Neural cell (in vitro differentiated cells): ENCODE measurements at regions not wholly inside any gene's neighbourhood (a gene's known extent, or its start where the extent isn't known, plus 50 kb on each side); places are given as distances from the start of the nearest gene placed in this dataset.

Source experiments
- H2AFZ ChIP-seq: fragments of 200-600, 300-800 bp; sonication (generic), shearing (Covaris generic); 2 replicates; pipeline ENCODE4 v1.6.0; 2014; ENCODE audit warnings: low read depth, mild to moderate bottlenecking, antibody characterized with exemption, low read length, moderate library complexity
- H3F3A ChIP-seq: fragments of 200-600 bp; shearing (Covaris generic); 2 replicates; pipeline ENCODE4 v1.6.1; 2016; ENCODE audit warnings: mild to moderate bottlenecking, moderate library complexity, mixed read lengths, antibody characterized with exemption, low read length; ENCODE audit not compliant: insufficient read depth, poor library complexity, severe bottlenecking
- H3K27ac ChIP-seq: fragments of 200-600, 300-800 bp; sonication (generic), shearing (Covaris generic); 2 replicates; pipeline ENCODE4 v1.5.1; 2014; ENCODE audit warnings: mild to moderate bottlenecking, low read length, moderate library complexity
- H3K27me3 ChIP-seq: fragments of 300-800, 200-600 bp; sonication (generic), shearing (Covaris generic); 2 replicates; pipeline ENCODE4 v1.6.0; 2014; ENCODE audit warnings: mild to moderate bottlenecking, low read depth, low read length, moderate library complexity; ENCODE audit not compliant: insufficient read depth
- H3K36me3 ChIP-seq: fragments of 300-800, 200-600 bp; sonication (generic), shearing (Covaris generic); 2 replicates; pipeline ENCODE4 v1.5.1; 2014; ENCODE audit warnings: mild to moderate bottlenecking, antibody characterized with exemption, low read length, moderate library complexity; ENCODE audit not compliant: insufficient read depth
- H3K4me2 ChIP-seq: fragments of 300-800, 200-600 bp; sonication (generic), shearing (Covaris generic); 2 replicates; pipeline ENCODE4 v1.6.0; 2014; ENCODE audit warnings: mild to moderate bottlenecking, low read length
- H3K4me3 ChIP-seq: fragments of 300-800, 200-600 bp; sonication (generic), shearing (Covaris generic); 2 replicates; pipeline ENCODE4 v1.5.1; 2014; ENCODE audit warnings: mild to moderate bottlenecking, low read length, moderate library complexity
- H3K79me2 ChIP-seq: fragments of 200-600 bp; shearing (Covaris generic); replicated peaks from 2 replicates; pipeline ENCODE4 v1.6.0; 2014; ENCODE audit warnings: mild to moderate bottlenecking, low read length, moderate library complexity; ENCODE audit not compliant: insufficient read depth
- H3K9ac ChIP-seq: fragments of 300-800, 200-600 bp; sonication (generic), shearing (Covaris generic); 2 replicates; pipeline ENCODE4 v1.6.1; 2016; ENCODE audit warnings: mild to moderate bottlenecking, low read length, mixed read lengths
- H3K9me2 ChIP-seq: fragments of 200-600 bp; shearing (Covaris generic); 2 replicates; pipeline ENCODE4 v1.6.1; 2016; ENCODE audit warnings: mild to moderate bottlenecking, low read length, mixed read lengths; ENCODE audit not compliant: insufficient read depth
- H3K9me3 ChIP-seq: fragments of 200-600, 300-800 bp; sonication (generic), shearing (Covaris generic); 2 replicates; pipeline ENCODE4 v1.6.1; 2016; ENCODE audit warnings: mild to moderate bottlenecking, mixed run types, low read length, moderate library complexity, mixed read lengths
- H4K20me1 ChIP-seq: fragments of 200-600 bp; shearing (Covaris generic); 2 replicates; pipeline ENCODE4 v1.6.1; 2016; ENCODE audit warnings: mild to moderate bottlenecking, mixed run types; ENCODE audit not compliant: insufficient read depth
- EP300 ChIP-seq: fragments of 450-650 bp; conservative IDR thresholded peaks from 2 replicates; pipeline ENCODE4 v1.6.1; 2014; ENCODE audit warnings: antibody characterized with exemption, mild to moderate bottlenecking, moderate library complexity; ENCODE audit not compliant: poor library complexity, severe bottlenecking
- EZH2 ChIP-seq: fragments of 200-600, 300-800 bp; shearing (Covaris generic), sonication (generic); IDR thresholded peaks from 2 replicates; pipeline ENCODE4 v1.6.1; 2014; ENCODE audit warnings: antibody characterized with exemption, low read length, borderline replicate concordance, mild to moderate bottlenecking; ENCODE audit not compliant: insufficient read depth, poor library complexity, severe bottlenecking
- MXI1 ChIP-seq: fragments of 450-650 bp; conservative IDR thresholded peaks from 2 replicates; pipeline ENCODE4 v1.6.1; 2014; ENCODE audit warnings: antibody characterized with exemption, mild to moderate bottlenecking; ENCODE audit not compliant: poor library complexity, severe bottlenecking
- POLR2AphosphoS5 ChIP-seq: IDR thresholded peaks from 2 replicates; pipeline ENCODE4 v1.6.1; 2012
- RAD21 ChIP-seq: fragments of 450-650 bp; conservative IDR thresholded peaks from 2 replicates; pipeline ENCODE4 v1.6.1; 2014; ENCODE audit warnings: antibody characterized with exemption, mild to moderate bottlenecking, moderate library complexity
- SMC3 ChIP-seq: fragments of 450-650 bp; conservative IDR thresholded peaks from 2 replicates; pipeline ENCODE4 v1.6.1; 2014; ENCODE audit warnings: antibody characterized with exemption, mild to moderate bottlenecking, moderate library complexity; ENCODE audit not compliant: poor library complexity
- TAF1 ChIP-seq: IDR thresholded peaks from 2 replicates; pipeline ENCODE4 v1.6.1; 2012; ENCODE audit warnings: low read depth
- TF ChIP-seq, protein P1 (sequence below): fragments of 450-650 bp; IDR thresholded peaks from 2 replicates; pipeline ENCODE4 v1.5.1; 2014; ENCODE audit warnings: antibody characterized with exemption, mild to moderate bottlenecking, moderate library complexity; ENCODE audit not compliant: poor library complexity, severe bottlenecking
- TF ChIP-seq, protein P2 (sequence below): IDR thresholded peaks from 2 replicates; pipeline ENCODE4 v1.6.1; 2012; ENCODE audit warnings: borderline replicate concordance

DNA sequence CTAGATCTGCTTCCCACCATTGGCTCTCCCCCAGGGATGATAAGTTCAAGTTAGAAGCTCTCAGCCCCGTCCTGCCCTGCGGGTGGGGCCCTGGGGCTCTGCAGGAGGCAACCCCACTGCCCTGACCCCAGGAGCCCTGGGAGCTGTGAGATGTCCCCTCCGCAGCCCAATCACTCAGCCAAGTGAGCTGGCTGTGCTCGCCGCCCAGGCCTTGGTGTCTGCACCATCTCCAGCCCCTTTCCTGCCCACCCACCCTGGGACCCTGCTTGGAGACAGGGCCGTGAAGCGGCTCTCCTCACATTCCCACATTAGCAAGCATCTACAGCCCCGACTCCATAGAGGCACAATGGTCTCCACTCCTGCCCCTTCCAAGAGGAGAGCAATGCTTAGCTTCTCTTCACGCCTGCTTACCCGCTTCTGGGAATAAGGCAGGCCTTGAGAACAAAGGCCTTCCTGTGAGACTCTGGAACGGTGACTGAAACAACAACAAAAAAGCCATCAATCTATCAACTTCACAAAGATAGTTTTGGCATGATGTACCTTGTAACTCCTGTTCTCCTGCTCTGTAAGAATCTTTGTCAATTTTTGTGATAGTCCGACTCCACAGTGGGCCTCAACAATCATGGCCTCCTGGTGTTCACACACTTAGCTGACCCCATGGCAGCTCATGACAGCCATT lies 67.7 kb downstream of the FOXL3 start:
- H3K79me2 ChIP-seq: no peaks in the 10 kb centered on the region
- no peak overlapping the region for H3K9ac ChIP-seq
- TF ChIP-seq RAD21 (no peak), EZH2 (no peak), POLR2AphosphoS5 (no peak), EP300 (no peak), MXI1 (no peak), TAF1 (no peak), SMC3 (no peak)
- TF ChIP-seq, protein P1, sequence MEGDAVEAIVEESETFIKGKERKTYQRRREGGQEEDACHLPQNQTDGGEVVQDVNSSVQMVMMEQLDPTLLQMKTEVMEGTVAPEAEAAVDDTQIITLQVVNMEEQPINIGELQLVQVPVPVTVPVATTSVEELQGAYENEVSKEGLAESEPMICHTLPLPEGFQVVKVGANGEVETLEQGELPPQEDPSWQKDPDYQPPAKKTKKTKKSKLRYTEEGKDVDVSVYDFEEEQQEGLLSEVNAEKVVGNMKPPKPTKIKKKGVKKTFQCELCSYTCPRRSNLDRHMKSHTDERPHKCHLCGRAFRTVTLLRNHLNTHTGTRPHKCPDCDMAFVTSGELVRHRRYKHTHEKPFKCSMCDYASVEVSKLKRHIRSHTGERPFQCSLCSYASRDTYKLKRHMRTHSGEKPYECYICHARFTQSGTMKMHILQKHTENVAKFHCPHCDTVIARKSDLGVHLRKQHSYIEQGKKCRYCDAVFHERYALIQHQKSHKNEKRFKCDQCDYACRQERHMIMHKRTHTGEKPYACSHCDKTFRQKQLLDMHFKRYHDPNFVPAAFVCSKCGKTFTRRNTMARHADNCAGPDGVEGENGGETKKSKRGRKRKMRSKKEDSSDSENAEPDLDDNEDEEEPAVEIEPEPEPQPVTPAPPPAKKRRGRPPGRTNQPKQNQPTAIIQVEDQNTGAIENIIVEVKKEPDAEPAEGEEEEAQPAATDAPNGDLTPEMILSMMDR: no peak
- TF ChIP-seq, protein P2, sequence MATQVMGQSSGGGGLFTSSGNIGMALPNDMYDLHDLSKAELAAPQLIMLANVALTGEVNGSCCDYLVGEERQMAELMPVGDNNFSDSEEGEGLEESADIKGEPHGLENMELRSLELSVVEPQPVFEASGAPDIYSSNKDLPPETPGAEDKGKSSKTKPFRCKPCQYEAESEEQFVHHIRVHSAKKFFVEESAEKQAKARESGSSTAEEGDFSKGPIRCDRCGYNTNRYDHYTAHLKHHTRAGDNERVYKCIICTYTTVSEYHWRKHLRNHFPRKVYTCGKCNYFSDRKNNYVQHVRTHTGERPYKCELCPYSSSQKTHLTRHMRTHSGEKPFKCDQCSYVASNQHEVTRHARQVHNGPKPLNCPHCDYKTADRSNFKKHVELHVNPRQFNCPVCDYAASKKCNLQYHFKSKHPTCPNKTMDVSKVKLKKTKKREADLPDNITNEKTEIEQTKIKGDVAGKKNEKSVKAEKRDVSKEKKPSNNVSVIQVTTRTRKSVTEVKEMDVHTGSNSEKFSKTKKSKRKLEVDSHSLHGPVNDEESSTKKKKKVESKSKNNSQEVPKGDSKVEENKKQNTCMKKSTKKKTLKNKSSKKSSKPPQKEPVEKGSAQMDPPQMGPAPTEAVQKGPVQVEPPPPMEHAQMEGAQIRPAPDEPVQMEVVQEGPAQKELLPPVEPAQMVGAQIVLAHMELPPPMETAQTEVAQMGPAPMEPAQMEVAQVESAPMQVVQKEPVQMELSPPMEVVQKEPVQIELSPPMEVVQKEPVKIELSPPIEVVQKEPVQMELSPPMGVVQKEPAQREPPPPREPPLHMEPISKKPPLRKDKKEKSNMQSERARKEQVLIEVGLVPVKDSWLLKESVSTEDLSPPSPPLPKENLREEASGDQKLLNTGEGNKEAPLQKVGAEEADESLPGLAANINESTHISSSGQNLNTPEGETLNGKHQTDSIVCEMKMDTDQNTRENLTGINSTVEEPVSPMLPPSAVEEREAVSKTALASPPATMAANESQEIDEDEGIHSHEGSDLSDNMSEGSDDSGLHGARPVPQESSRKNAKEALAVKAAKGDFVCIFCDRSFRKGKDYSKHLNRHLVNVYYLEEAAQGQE: no peak
- no peak overlapping the region for H3K27ac ChIP-seq
- H3K9me2 ChIP-seq: no peaks in the 10 kb centered on the region
- no peak overlapping the region for H3K4me3 ChIP-seq
- no peaks in the 10 kb centered on the region for H3K27me3 ChIP-seq
- no peaks in the 10 kb centered on the region for H3F3A ChIP-seq
- no peak overlapping the region for H3K4me2 ChIP-seq
- no peaks in the 10 kb centered on the region for H3K36me3 ChIP-seq
- no peaks in the 10 kb centered on the region for H3K9me3 ChIP-seq
- H4K20me1 ChIP-seq: no peaks in the 10 kb centered on the region
- no peak overlapping the region for H2AFZ ChIP-seq

GRCh38 chr7:358352-358751 lies 68.4 kb downstream of the FOXL3 start:
- Histone ChIP-seq H4K20me1 (no peaks in the 10 kb centered on the region), H3K4me2 (no peak overlapping the region), H3K27me3 (no peaks in the 10 kb centered on the region), H2AFZ (no peak overlapping the region), H3K9me3 (no peaks in the 10 kb centered on the region), H3K9me2 (no peaks in the 10 kb centered on the region), H3F3A (no peaks in the 10 kb centered on the region), H3K27ac (no peak overlapping the region), H3K9ac (no peak overlapping the region), H3K4me3 (no peak overlapping the region), H3K79me2 (no peaks in the 10 kb centered on the region), H3K36me3 (no peaks in the 10 kb centered on the region)
- TF ChIP-seq MXI1 (no peak), TAF1 (no peak), POLR2AphosphoS5 (no peak), RAD21 (no peak), EP300 (no peak), SMC3 (no peak), EZH2 (no peak)
- TF ChIP-seq, protein P1: no peak
- TF ChIP-seq, protein P2: no peak
